Left hindlimb (tissue), 1 donor: ENCODE measurements at regions not wholly inside any gene's neighbourhood (a gene's known extent, or its start where the extent isn't known, plus 50 kb on each side); places are given as distances from the start of the nearest gene placed in this dataset.

ENCODE experiments used
- DNase-seq: peaks from one replicate; pipeline ENCODE4 v3.0.0-alpha.2; 2018

GRCh38 chr1:228979325-228979699 is 244.0 kb downstream of the RHOU start:
- no peak for DNase-seq

GRCh38 chr1:228979774-228980173 is 244.5 kb downstream of the RHOU start:
- no peak for DNase-seq

- no peak for DNase-seq
Observed at GRCh38 chr1:228980232-228980937, 245.1 kb downstream of the RHOU start.

- DNase-seq = no peak
Observed at GRCh38 chr1:228982637-228983036, 247.4 kb downstream of the RHOU start.

GRCh38 chr1:228983231-228983660 is 248.0 kb downstream of the RHOU start:
- DNase-seq = no peak

GRCh38 chr1:228983661-228984060 is 248.4 kb downstream of the RHOU start:
- DNase-seq = no peak

GRCh38 chr1:228984107-228984506 is 248.8 kb downstream of the RHOU start:
- DNase-seq = no peak

- DNase-seq = no peak
Observed at GRCh38 chr1:228984646-228985631, 249.7 kb downstream of the RHOU start.

GRCh38 chr1:228985661-228986060 is 250.4 kb downstream of the RHOU start:
- no peak for DNase-seq

GRCh38 chr1:228986093-228986904 is 251.0 kb downstream of the RHOU start:
- DNase-seq = peak; percentile 69

- DNase-seq = no peak
Observed at GRCh38 chr1:228987286-228987685, 252.0 kb downstream of the RHOU start.

GRCh38 chr1:228987736-228988506 is 252.6 kb downstream of the RHOU start:
- no peak for DNase-seq

- no peak for DNase-seq
Observed at GRCh38 chr1:228988664-228989063, 253.4 kb downstream of the RHOU start.

- no peak for DNase-seq
Observed at GRCh38 chr1:228989176-228989575, 253.9 kb downstream of the RHOU start.

- no peak for DNase-seq
Observed at GRCh38 chr1:228989676-228989991, 254.4 kb downstream of the RHOU start.

- DNase-seq = peak; percentile 63
Observed at GRCh38 chr1:228989992-228990827, 254.9 kb downstream of the RHOU start.

GRCh38 chr1:228990906-228991569 is 255.8 kb downstream of the RHOU start:
- no peak for DNase-seq

- no peak for DNase-seq
Observed at GRCh38 chr1:228992044-228992443, 256.8 kb downstream of the RHOU start.

- no peak for DNase-seq
Observed at GRCh38 chr1:228992907-228993535, 257.7 kb downstream of the RHOU start.
